Frontal cortex (tissue), 3 donors: ENCODE measurements at regions not wholly inside any gene's neighbourhood (a gene's known extent, or its start where the extent isn't known, plus 50 kb on each side); places are given as distances from the start of the nearest gene placed in this dataset.
"Not testable (repeated sequence)": the region's sequence is repeated elsewhere in the genome, so short reads cannot be mapped to it uniquely, and the experiment has no call there.

Source experiments
- DNase-seq, 2 donors: peaks; one replicate each; pipeline ENCODE4 v3.0.0; 2012; ENCODE audit warnings: low spot score in 2 of 2
- FAIRE-seq: peaks from 2 replicates; lab custom pipeline; 2012; peaks lifted over from hg19 to GRCh38; lab: Jason Lieb, UNC
- donor health status: control.
- donor health status: control.
- donor health status: control.

- no peak for DNase-seq
- FAIRE-seq, result no peak
Observed at GRCh38 chr3:21962456-21962855, 211.4 kb upstream of the ZNF385D start.

DNA sequence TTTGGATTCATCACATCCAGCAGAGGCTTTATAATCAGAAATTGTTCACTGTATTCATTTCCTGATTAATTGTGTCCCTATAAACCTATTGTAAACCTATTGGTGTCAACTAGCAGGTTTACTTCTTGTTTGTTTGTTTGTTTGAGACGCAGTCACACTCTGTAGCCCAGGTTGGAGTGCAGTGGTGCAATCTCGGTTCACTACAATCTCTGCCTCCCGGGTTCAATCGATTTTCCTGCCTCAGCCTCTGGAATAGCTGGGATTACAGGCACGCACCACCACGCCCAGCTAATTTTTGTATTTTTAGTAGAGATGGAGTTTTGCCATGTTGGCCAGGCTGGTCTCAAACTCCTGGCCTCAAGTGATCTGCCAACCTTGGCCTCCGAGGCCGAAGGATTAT is 215.4 kb upstream of the ZNF385D start:
- not testable (repeated sequence) for DNase-seq, FAIRE-seq

DNA sequence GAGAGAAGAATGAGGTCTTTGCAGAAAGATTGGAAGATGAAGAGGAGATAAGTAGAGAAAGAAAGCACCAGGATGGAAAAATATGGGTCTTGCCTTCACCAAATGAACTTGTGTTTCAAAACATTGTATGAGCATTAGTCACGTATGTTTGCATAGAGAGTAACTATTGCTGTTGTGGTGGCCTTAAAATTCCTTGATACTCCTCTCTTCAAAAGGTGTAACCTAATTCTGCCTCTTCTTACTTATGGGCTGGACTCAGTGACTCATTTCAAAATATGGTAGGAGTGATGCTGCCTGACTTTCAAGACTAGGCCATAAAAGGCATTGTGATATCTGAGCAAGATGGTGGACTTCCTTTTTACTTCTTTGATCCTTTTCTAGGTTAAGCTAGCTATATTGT is 228.7 kb upstream of the ZNF385D start:
- FAIRE-seq (no peak), DNase-seq (no peak)

DNA sequence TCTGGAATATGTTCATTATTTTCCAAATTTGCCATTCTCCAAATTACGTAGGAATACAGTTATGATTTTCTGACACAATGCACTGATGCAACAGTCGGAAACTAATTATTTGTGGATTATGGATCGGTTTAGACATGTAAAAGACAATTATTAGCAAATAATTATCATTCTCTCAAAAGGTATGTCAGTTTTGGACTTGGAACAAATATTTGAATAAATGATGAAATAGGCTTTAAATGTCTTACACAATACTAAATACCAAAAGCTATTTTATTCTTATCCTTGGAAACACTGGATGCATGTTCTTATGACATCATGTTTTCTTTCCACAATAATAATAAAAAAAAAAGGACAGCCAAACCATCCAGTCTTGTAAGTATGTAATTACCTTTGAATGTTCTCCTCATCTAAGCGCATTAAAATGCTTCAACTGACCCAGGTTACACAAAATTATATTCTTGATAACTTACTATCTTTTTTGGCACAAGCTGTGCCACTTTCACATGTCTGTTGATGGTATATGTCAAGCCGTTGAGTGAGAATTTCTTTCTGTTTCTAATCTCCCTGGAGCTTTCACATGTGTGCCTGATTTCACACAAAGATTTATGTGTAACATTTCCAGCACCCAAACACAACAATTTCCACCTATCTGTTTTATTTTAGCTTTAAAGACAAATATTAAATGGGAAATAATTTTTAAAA is 238.5 kb upstream of the ZNF385D start:
- DNase-seq (no peak), FAIRE-seq (no peak)

GRCh38 chr3:21991061-21991460 is 240.1 kb upstream of the ZNF385D start:
- FAIRE-seq (no peak), DNase-seq (no peak)

DNA sequence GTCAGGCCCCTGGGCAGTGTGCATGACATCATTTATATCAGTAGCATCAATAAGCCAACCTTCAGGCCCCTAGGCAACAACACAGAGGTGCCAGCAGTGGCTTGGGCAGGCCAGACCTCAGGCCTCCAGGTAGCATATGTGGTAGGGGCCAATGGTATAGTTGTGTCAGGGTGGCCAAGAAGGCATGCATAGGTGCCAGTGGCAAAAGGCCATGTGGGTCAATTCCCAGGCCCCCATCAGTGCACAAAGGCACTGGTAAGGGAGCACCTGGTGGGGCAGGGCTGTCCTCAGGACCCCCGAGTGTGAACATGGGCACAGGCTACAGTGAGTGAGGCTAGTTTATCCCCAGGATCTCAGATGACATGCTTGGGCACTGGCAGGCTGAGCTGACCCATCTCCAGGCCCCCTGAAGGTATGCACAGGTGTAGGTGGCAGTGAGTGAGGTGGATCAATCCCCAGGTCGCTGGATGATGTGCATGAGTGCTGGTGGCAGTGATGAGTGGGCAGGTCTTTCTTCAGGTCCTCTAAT is 244.1 kb upstream of the ZNF385D start:
- DNase-seq (no peak), FAIRE-seq (no peak)

DNA sequence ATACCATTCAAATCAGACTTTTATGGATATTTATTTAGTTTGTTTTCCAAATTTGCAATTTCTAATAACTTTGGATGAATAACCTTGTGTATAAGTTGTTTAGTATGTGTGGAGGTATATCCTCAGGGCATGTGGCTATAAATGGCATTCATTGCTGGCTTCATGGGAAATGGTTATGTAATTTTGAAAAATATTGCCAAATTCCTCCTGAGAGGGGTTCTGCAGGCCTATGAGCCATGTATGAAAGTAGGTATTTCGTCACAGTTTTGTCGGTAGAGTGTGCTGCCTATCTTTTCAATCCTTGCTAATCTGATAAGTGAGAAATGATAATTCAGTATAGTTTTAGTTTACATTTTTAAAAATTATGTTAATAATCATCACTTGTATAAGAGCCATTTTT is 256.4 kb upstream of the ZNF385D start:
- DNase-seq, result no peak
- FAIRE-seq, result no peak

DNA sequence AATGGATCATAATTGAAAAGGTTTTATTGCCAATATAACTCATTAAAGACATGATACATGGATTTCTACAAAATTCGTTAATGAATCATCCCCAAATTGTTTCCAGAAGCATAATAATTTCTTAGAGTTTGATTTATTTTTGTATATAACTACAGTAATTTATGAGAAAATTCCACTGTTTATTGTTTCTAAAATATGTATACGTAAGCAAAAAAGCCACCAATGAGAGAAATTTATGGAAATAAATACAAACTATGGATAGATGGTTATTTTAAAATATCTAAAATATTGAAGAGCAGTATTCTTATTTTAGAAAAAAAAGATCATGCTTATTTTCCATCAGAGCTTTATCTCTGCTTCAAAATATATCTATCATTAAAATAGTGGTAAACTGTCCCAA is 260.0 kb upstream of the ZNF385D start:
- FAIRE-seq, result no peak

DNA sequence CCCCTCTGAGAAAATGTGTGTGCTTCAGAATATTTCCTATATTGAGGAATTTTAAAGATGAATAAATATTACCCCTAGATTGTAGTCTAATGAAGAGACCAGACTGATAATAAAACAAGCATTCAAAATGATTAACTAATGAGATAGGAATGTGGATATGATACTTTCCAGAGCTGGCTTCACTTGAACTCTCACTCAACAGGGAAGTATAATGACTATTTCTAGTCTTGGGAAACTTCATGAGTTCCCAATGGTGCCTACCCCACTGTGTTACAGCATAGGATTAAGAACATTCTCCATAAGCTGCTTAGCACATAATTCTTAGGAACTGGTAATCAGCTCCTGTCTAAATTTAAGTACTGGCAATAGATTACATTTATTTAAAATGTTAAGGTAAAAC is 261.5 kb upstream of the ZNF385D start:
- DNase-seq (no peak), FAIRE-seq (no peak)

More for the DNA sequence above, 260.0 kb upstream of the ZNF385D start:
- DNase-seq, result no peak

- DNase-seq, result no peak
- FAIRE-seq, result no peak
Observed at GRCh38 chr3:22013641-22014040, 262.6 kb upstream of the ZNF385D start.

DNA sequence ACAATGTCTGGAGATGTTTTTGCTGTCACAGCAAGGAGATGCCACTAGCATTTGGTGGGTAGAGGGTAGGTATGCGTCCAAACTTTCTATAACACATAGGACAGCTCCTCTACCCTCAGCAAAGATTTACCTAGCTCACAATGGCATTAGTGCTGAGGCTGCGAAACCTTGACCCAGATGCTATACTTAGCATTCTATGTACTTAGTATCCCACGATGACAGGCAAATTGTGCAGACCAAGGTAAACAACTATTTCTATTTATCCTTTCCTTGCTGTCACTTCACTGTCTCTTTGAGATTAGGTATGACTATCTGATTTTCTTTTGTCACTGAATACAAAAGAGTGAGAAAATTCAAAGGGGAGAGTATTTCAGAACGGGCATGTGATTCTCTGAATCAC is 265.2 kb upstream of the ZNF385D start:
- no peak for FAIRE-seq
- DNase-seq, result no peak

DNA sequence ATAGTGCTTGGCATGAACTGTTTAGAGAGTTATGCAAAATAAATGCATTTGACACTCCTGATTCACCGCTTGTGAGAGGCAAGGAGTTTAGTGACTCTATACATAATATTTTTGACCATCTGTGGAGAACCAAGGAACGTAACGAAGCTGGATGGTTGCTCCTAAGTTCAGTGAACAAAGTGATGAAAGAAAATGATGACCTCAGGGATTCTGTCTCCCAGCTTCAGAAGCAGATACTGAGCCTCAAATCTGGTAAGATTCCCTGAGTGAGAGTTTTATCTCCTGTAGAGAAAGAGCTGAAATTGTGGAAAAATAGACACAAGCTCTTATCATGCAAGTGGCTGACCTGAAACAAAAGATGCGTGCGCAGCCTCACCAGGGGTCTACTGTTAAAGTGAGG is 273.6 kb upstream of the ZNF385D start:
- DNase-seq, FAIRE-seq: not testable (repeated sequence)

DNA sequence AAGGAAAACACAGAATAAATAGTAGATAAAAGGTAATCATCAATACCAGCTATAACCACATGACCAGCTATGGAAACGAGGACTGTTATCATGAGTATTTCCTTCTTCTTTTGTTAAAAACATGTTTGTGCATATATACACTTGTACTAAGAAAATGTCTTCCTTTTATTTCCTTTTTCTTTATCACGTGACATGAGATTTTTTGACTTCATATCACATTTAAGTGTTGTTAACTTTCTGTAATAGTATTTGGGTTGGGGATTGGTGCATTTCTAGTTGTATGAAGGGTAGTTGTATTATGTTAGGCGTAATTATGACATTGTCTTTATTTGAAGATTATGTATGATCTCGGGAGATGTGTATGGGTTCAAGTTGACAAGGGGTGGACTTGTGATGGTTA is 278.5 kb upstream of the ZNF385D start:
- DNase-seq, result no peak

GRCh38 chr3:22039161-22039560 is 288.2 kb upstream of the ZNF385D start:
- DNase-seq, result no peak
- no peak for FAIRE-seq

More for the DNA sequence above, 278.5 kb upstream of the ZNF385D start:
- FAIRE-seq, result no peak

DNA sequence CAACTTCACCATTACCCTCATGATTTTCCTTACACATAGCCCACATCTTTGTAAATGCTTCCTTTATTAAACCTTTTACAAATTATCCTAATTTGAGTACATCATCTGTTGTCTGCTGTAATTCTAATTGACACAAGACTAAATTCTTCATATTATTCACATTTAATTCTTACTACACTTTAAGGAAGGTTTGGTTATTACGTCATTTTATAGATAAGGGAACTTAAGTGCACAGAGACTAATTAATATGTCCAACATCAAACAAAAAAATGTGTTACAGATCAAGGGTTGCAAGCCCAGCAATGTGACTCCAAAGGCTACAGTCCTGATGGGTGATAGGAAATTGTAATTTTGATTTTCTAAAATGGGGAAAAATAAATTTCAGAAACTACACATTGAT is 289.1 kb upstream of the ZNF385D start:
- DNase-seq, result no peak
- FAIRE-seq, result no peak

- no peak for DNase-seq
- FAIRE-seq, result no peak
Observed at GRCh38 chr3:22045882-22046281, 294.9 kb upstream of the ZNF385D start.

- no peak for FAIRE-seq
- no peak for DNase-seq
Observed at GRCh38 chr3:22063500-22063899, 312.5 kb upstream of the ZNF385D start.

DNA sequence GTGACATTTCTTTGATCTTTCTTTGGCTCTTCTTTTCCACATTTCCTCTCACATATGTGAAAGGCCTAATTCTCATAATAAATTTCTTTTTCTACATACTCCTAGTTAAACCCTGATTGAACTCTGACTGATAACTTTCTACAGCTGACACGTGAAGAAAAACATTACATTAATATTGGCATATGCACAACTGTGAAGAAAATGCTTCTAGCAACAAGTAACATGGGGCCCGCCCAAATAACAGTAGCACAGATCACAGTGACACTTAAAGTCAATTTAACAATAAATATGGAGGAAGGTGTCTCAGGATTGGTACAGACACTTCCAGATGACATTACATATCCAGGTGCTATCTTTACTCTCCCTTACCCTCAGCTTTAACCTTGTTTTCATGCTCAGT is 317.6 kb upstream of the ZNF385D start:
- FAIRE-seq, result no peak
- no peak for DNase-seq

GRCh38 chr3:22088204-22088603 is 337.2 kb upstream of the ZNF385D start:
- FAIRE-seq (no peak), DNase-seq (no peak)

GRCh38 chr3:22089284-22089683 is 338.3 kb upstream of the ZNF385D start:
- DNase-seq, result no peak
- FAIRE-seq, result no peak

DNA sequence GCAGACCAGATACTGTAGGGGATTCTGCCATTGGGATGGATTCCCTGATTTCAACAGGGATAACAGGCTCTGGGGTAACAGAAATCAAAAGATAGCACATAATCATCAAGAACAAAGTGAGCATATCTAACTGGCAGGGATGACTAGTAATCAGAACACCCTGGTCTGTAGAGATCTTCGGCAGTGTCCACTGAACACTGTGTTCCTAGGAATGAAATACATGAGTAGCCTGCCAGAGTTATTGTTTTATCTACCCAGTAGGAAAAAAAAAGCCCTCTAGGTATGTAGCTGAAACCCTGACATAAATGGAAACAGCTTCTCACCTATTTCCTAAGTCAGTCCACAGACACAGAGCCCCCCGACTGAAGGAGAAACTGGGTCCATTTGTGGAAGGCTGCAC is 340.3 kb upstream of the ZNF385D start:
- FAIRE-seq (no peak), DNase-seq (no peak)

DNA sequence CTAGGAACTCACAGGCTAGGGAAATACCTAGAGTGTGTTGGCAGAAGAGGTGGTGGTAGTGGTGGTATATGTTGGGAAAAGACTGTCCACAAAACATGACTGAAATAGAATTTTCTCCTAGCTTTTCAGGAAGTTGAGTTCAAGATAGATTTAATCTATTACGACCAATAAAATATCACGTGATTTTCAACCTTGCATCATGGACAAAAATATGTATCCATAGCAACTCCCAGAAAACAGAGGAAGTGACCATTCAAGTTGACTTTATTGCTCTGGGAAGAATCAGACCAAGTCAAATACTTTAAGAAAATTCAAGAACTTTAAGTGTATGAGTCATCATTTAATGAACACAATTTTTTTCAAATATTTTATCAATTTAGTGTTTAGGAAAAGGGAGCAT is 347.0 kb upstream of the ZNF385D start:
- FAIRE-seq, result no peak
- no peak for DNase-seq
